PC-3 (cell line): ENCODE measurements at regions not wholly inside any gene's neighbourhood (a gene's known extent, or its start where the extent isn't known, plus 50 kb on each side); places are given as distances from the start of the nearest gene placed in this dataset.

ENCODE experiments used
- ATAC-seq: fragments of 200-7000 bp; cut with Tn5 transposase; 2 replicates; pipeline ENCODE4 v1.9.1; 2020; ENCODE audit warnings: mild to moderate bottlenecking, moderate library complexity
- BruUV-seq: library from RNA; stranded (reverse); fragments of 400-500 nt; replicated peaks from 2 replicates; lab custom pipeline; 2021; lab: Mats Ljungman, UMichigan
- CTCF ChIA-PET: fragments of 300-600 bp; sonication (Branson Sonifier 250); formaldehyde crosslinking; loops from one replicate; lab custom pipeline; 2022; ENCODE audit warnings: antibody characterized with exemption; lab: Charles Lee
- POLR2A ChIA-PET: fragments of 300-600 bp; sonication (Branson Sonifier 250); formaldehyde crosslinking; loops from one replicate; lab custom pipeline; 2022; ENCODE audit warnings: antibody characterized with exemption; ENCODE audit not compliant: unreplicated experiment; lab: Charles Lee
- DNase-seq: peaks from one replicate; pipeline ENCODE4 v3.0.0-alpha.2; 2015
- H2AFZ ChIP-seq: fragments of 300-600 bp; sonication (generic); 2 replicates; pipeline ENCODE4 v1.6.0; 2016; ENCODE audit warnings: antibody characterized with exemption, low read length
- H3F3A ChIP-seq: fragments of 300-600 bp; sonication (generic); one replicate; pipeline ENCODE4 v1.6.0; 2017; ENCODE audit warnings: antibody characterized with exemption, low read length, control low read depth, mild to moderate bottlenecking; ENCODE audit not compliant: unreplicated experiment
- H3K27ac ChIP-seq: fragments of 300-600 bp; sonication (generic); 2 replicates; pipeline ENCODE4 v1.5.1; 2016; ENCODE audit warnings: mild to moderate bottlenecking, low read length
- H3K27me3 ChIP-seq: fragments of 300-600 bp; sonication (generic); 2 replicates; pipeline ENCODE4 v1.6.1; 2016; ENCODE audit warnings: low read length, mixed read lengths
- H3K36me3 ChIP-seq: fragments of 300-600 bp; sonication (generic); 2 replicates; pipeline ENCODE4 v1.6.1; 2016; ENCODE audit warnings: low read depth, mixed run types, low read length, mixed read lengths
- H3K4me1 ChIP-seq: fragments of 300-600 bp; sonication (generic); 2 replicates; pipeline ENCODE4 v1.5.1; 2016; ENCODE audit warnings: low read length; ENCODE audit not compliant: insufficient read depth
- H3K4me2 ChIP-seq: fragments of 300-600 bp; sonication (generic); 2 replicates; pipeline ENCODE4 v1.6.0; 2016; ENCODE audit warnings: low read length
- H3K4me3 ChIP-seq: fragments of 300-600 bp; sonication (generic); 2 replicates; pipeline ENCODE4 v1.5.1; 2016; ENCODE audit warnings: mild to moderate bottlenecking, low read length, mixed read lengths
- H3K79me2 ChIP-seq: fragments of 300-600 bp; sonication (generic); 2 replicates; pipeline ENCODE4 v1.6.1; 2017; ENCODE audit warnings: low read length, mixed read lengths
- H3K9ac ChIP-seq: fragments of 300-600 bp; sonication (generic); 2 replicates; pipeline ENCODE4 v1.6.0; 2016; ENCODE audit warnings: mild to moderate bottlenecking, low read length
- H3K9me2 ChIP-seq: fragments of 300-600 bp; sonication (generic); replicated peaks from 2 replicates; pipeline ENCODE4 v1.6.1; 2016; ENCODE audit warnings: mixed run types, low read length, mixed read lengths
- H3K9me3 ChIP-seq: fragments of 300-600 bp; sonication (generic); 2 replicates; pipeline ENCODE4 v1.6.1; 2016; ENCODE audit warnings: low read length, mixed read lengths
- H4K20me1 ChIP-seq: fragments of 300-600 bp; sonication (generic); 2 replicates; pipeline ENCODE4 v1.6.1; 2016; ENCODE audit warnings: low read length, mixed read lengths
- CTCF ChIP-seq: fragments of 300-600 bp; sonication (generic); conservative IDR thresholded peaks from 2 replicates; pipeline ENCODE4 v1.5.1; 2017; ENCODE audit warnings: antibody characterized with exemption, low read depth, mild to moderate bottlenecking, low read length
- EZH2 ChIP-seq: fragments of 300-600 bp; sonication (generic); IDR thresholded peaks from one replicate; pipeline ENCODE4 v1.6.1; 2017; ENCODE audit warnings: antibody characterized with exemption, mild to moderate bottlenecking, low read length; ENCODE audit not compliant: unreplicated experiment
- EZH2phosphoT487 ChIP-seq: fragments of 300-600 bp; sonication (generic); IDR thresholded peaks from 2 replicates; pipeline ENCODE4 v1.6.1; 2018; ENCODE audit warnings: mild to moderate bottlenecking, antibody characterized with exemption, low read length, borderline replicate concordance
- intact Hi-C: fragments of 100-400 bp; cut with micrococcal nuclease; formaldehyde crosslinking; loops from 2 replicates; pipeline ENCODE4 v1.9.0; 2023

GRCh38 chr3:168239287-168239686 lies 143.6 kb upstream of the GOLIM4 start:
- intact Hi-C loops = no loop called here
- peaks cover 10% of the 10 kb centered on the region; the same call in 1 of the 2 replicates for H3K27me3 ChIP-seq

GRCh38 chr3:168233001-168233400 lies 137.3 kb upstream of the GOLIM4 start:
- POLR2A ChIA-PET = no interaction called here
- intact Hi-C loops = no loop called here
- Histone ChIP-seq H3K9me2 (no peaks in the 10 kb centered on the region), H3K4me1 (no peaks in the 10 kb centered on the region), H3K4me3 (no peak overlapping the region), H3K4me2 (no peak overlapping the region), H3K9ac (no peak overlapping the region), H3F3A (no peaks in the 10 kb centered on the region), H3K27ac (no peak overlapping the region), H3K36me3 (no peaks in the 10 kb centered on the region), H2AFZ (no peak overlapping the region), H3K27me3 (0 out of 2 replicates have a peak, but pooled peaks cover 3% of the 10 kb centered on the region), H3K79me2 (no peaks in the 10 kb centered on the region), H4K20me1 (no peaks in the 10 kb centered on the region), H3K9me3 (no peaks in the 10 kb centered on the region)
- BruUV-seq = no TSS peak
- TF ChIP-seq EZH2 (no peak), EZH2phosphoT487 (no peak), CTCF (no peak)
- CTCF ChIA-PET = no interaction called here
- DNase-seq = no peak
- ATAC-seq = no peak

More at GRCh38 chr3:168239287-168239686, 143.6 kb upstream of the GOLIM4 start:
- ChIA-PET POLR2A (no interaction called here), CTCF (no interaction called here)
- H3K4me1 ChIP-seq = no peaks in the 10 kb centered on the region
- no peak overlapping the region for H3K4me2 ChIP-seq
- DNase-seq (no peak), ATAC-seq (no peak)
- no peaks in the 10 kb centered on the region for H3K36me3 ChIP-seq
- H3K9me3 ChIP-seq = no peaks in the 10 kb centered on the region
- no peaks in the 10 kb centered on the region for H3K79me2 ChIP-seq
- H4K20me1 ChIP-seq = no peaks in the 10 kb centered on the region
- H3F3A ChIP-seq = no peaks in the 10 kb centered on the region
- TF ChIP-seq EZH2 = no peak
- no peak for TF ChIP-seq EZH2phosphoT487
- no peak for TF ChIP-seq CTCF
- H2AFZ ChIP-seq = no peak overlapping the region
- no peak overlapping the region for H3K4me3 ChIP-seq
- no peak overlapping the region for H3K27ac ChIP-seq
- H3K9ac ChIP-seq = no peak overlapping the region
- no TSS peak for BruUV-seq
- H3K9me2 ChIP-seq = no peaks in the 10 kb centered on the region

GRCh38 chr3:168223085-168223484 lies 127.4 kb upstream of the GOLIM4 start:
- Histone ChIP-seq H3K9me2 (no peaks in the 10 kb centered on the region), H3K4me2 (no peak overlapping the region), H3K4me3 (no peak overlapping the region), H3K4me1 (no peaks in the 10 kb centered on the region), H3K36me3 (no peaks in the 10 kb centered on the region), H3F3A (no peaks in the 10 kb centered on the region), H3K9me3 (no peaks in the 10 kb centered on the region), H4K20me1 (no peaks in the 10 kb centered on the region), H3K27me3 (no peaks in the 10 kb centered on the region), H2AFZ (no peak overlapping the region), H3K9ac (no peak overlapping the region), H3K79me2 (no peaks in the 10 kb centered on the region), H3K27ac (no peak overlapping the region)
- no peak for TF ChIP-seq EZH2
- CTCF ChIA-PET = no interaction called here
- BruUV-seq = no TSS peak
- ATAC-seq (no peak), DNase-seq (no peak)
- POLR2A ChIA-PET = no interaction called here
- intact Hi-C loops = no loop called here
